SW480 (cell line): ENCODE measurements at regions not wholly inside any gene's neighbourhood (a gene's known extent, or its start where the extent isn't known, plus 50 kb on each side); places are given as distances from the start of the nearest gene placed in this dataset.

Source experiments
- DNase-seq: peaks from one replicate; pipeline ENCODE4 v3.0.0-alpha.2; 2016; ENCODE audit warnings: low spot score

DNA sequence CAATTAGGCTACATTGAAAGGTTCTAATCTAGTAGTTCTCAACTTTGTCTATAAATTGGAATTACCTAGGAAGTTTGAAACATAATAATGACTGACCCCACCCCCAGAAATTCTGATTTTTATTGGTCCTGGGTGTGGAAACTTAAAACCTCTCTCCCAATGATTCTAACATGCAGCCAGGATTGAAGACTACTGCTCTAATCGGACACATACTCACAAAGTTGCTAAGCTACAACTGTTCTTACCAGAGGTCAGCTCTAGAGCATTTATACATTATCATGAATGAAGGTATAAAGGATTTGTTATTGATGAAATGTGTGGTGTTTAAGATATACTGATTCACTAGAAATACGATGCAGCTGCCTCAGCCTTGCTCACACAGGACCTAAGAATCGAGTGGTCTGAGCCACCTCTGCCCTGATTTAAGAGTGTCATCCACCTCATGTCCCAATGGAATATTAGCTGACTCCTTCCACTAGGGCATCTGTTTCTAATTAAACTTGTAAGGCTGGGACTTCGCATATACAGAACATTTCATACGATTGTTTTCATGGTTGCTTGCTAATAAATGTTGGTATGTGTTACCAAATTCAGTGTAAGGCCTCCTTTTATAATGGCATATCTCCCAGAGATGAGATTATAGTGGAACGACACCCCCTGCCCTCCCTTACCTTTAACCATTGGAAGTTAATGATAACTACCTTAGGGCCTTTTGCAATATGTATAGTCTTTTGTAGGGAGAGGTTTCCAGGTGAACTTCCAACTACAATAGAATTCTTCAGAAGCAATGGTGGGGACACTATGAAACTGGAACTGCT lies 410.8 kb upstream of the PDE3A start:
- no peak for DNase-seq

DNA sequence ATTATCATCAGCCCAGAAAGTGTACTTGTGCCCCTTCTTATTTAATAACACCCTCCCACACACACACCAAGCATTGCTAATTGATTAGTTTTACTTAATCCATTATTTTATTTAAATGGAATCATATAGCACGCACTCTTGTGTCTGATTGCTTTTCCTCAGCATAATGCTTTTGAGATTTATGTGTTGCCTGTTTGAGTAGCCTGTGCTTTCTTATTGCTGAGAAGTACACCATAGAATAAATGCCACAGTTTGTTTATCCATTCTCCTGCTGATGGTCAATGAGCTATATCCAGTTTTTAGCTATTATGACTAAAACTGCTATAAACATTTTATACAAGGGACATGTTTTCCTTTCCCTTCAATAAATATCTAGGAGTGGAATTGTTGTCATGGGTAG lies 409.9 kb upstream of the PDE3A start:
- DNase-seq = no peak

DNA sequence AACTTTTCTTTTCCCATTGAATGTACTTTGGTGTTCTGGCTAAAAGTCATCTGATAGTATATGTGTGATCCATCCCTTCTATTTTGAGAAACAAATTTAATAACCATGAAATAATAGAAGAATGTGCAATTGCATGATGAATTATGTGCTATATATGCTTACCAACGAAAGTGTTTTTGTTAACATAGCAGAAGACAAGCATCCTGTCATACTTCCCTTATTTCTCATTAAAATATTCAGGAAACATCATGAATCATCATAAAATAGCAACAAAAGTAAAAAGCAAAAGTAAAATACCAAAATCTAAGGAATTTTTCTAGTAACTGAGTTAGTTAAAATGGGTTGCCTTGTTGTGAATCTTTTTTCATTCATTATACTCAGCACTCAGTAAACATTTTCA lies 409.0 kb upstream of the PDE3A start:
- no peak for DNase-seq

DNA sequence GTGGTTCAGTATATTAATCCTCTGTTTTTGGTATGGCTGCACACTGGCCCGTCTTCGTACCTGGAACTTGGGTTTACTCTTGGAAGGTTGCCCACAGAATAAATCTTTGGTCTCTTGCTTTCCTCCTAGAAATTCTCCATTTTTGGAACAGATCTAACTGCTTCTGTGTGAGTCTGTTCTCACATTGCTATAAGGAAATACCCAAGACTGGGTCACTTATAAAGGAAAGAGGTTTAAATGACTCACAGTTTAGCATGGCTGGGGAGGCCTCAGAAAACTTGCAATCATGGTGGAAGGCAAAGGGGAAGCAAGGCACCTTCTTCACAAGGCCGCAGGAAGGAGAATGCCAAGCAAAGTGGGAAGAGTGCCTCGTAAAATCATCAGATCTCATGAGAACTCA lies 407.8 kb upstream of the PDE3A start:
- no peak for DNase-seq

DNA sequence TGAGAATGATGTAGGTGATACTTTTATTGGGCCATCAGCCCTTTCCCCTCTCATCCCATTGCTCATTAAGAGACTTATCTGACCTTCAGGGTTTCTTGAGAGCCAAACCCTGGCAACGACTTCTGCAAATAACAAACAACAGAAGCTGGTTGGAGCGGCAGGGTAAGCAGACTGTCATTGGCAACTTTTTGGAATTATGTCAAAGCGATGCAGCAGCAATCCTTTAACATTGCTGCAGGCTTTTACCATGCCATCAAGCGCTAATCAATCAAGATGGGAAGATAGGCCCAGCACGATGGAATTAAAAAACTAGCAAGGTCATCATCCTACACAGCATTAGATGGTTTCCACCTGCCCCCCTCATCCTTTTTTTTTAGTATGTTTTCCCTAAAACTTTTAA lies 406.1 kb upstream of the PDE3A start:
- DNase-seq = no peak

DNA sequence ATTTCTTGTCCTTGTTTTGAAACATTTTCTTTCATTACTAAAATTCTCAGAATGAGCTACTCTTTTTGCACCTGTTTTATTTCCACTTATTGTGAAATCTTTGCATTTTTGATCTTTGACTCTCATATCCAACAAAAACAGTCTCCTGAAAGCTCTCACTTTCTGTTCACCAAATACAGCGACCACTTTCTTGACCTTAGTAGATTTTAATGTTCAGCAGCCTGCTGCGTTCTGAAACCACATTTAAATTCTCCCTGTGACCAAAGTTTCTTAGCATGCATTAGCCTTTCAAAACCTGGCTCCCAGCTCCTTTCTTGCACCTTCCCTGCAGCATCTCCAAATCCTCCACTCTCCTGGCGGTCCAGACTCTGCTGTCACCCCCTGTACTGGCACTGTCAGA lies 404.4 kb upstream of the PDE3A start:
- DNase-seq = no peak

DNA sequence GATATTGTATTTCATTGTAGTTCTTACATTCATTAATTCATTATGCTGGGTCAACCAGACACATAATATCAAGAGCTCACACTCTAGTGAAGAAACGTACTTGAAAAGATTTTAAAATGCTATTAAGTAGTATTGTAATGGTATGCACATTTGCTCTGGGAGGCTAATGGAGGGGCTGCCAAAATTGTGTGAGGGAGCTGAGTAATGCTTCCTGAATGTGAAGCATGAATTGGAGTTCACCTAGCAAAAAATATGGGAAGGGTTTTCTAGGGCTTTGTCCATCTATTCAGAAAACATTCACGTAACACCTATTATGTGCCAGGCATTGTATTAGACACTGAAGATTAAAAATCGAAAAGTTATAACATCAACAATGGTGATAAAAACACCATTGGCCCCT lies 403.8 kb upstream of the PDE3A start:
- DNase-seq = no peak

DNA sequence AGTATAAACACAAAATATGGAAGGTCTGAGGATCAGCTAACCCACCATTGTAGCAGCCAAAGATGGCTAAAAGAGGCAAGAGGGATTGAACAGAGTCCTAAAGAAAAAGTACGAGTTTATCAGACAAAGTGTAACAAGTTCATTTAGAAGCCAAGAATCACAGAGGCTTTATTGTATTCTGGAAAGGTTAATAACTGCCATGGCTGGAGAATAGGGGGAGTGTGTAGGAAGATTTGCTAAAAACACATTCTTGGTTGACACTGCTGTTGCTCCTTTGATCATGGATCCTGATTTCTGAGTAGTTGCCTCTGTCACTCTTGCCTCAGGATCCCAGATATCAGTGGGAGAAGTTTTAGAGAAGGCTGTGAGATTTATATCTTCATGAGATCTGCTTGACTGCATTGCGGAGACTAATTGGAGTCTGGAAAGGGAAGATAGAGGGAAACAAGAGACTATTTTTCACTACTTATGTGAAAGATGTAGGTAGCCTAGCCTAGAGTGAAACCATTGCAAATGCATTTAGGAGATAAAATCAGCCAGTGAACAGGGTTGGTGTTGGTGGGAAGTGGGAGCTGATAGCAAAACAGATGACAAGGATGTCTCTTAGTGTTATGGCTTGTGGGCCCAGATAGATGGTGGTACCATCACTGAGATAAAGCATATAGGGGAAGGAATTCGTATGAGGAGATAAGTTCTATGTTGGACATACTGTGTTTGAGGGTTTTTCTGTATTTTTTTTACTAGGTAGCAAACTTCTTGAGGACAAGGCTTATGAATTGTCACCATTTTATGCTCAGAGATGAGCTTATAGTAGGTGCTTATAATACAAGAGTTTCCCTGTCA lies 402.9 kb upstream of the PDE3A start:
- no peak for DNase-seq

DNA sequence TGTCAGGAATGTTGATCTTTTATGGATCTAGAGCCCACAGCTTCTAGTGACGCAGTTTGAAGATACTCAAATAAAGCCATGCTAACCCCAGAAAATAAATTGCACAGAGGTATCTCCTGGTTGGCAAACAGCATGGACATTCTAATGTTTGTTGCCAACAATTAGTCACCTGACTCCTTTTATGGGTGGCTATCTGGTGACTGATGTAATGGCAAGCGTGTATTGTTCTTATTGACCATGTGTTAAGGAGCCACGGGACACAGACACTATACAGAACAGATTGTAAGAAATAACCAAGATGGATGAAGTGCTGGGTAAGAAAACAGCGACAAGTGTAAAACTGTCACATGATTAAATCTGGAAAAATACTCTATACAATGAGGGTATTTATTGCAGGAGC lies 401.3 kb upstream of the PDE3A start:
- no peak for DNase-seq

DNA sequence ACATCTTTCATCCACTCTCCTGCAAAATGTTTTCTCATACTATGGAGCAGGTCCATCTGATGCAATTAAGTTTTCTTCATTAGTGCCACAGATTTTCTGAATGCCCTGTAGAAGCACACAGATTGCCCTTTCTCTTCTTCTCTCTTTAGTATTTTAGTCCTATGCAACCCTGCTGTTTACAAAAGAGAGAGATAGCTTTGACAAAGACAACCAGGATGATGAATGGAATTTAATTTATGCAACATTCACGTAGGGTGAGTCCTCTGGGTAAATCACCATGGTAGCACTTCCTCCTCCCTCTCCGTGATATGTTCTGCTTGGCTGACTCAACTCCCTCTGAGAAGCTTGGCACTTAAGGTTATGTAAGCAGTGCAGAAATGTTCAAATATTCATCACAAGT lies 400.9 kb upstream of the PDE3A start:
- peak; percentile 28 for DNase-seq

DNA sequence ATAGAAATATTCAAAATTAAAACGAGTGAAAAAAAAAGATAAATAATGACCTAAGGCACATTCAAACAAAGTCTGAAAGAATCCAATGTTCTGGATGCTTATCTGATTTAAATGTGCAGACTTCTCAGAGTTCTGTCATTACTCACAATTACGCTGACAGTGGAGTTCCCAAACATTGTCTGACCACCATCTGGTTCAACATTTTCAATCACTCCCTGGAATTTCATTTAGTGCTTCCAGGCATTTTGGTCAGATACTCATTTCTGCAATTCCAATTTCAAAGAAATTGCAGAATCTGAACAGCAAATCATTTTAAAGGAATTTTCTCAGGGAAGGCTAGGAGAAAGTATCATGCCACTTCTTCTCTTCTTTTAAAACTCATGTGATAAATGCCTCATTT lies 398.2 kb upstream of the PDE3A start:
- no peak for DNase-seq

DNA sequence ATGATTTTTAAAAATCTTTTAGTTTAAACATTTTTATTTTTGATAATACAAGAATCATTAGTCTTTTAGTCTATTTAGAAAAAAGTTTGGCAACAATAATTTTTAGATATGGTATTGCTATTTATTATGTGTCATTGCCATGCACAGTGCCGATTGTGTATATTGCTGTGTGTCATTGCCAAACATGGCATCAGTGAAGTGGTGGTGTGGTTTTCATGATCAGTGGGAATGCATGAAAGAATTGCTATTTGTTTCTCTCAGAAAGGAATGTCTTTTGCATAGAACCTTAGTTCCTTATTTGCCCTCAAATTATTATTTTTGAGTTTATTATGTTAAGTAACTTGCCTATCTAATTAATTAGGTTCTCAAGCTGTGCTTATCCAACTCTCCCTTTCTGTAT lies 397.5 kb upstream of the PDE3A start:
- DNase-seq = no peak

DNA sequence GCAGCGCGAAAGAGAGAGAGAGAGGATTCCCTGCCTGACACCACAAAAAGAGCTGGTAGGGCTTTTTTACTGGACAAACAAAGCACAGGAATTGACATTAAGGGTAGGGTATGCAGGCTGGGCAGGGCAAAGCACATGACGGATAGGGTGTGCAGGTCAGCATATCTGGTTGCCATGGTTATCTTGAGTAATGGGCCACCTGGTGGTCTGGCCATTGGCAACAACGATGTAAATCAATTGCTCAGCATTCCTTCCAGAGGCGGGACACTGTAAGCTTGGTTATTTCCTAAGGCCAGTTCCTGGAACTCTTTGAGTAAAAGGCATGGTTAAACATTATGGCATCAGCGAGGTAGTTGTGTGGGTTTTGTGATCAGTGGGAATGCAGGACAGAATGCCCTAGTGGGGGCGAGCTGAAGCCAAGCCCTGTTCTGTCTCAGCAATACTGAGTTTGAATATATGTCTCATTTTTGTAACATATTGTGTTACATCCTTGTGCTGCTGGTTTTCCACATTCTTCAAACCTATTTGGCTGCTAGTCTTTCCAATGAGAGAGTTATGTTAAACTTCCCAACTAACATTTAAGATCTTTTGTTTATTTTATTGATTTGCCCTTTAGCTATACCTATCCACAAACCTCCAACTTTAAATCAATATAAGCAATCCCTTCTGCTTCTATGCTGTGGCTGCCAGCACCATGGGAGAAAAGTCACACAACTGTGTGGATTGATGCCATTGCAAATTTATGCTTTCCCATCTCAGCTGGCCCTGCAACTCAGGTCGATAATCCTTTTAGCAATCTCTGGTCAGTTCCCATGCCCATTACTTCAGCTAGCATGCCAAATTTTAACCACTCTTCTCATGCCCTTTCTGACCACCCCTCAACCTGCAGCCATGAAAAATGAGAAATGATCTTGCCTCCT lies 396.7 kb upstream of the PDE3A start:
- peak; percentile 18 for DNase-seq

DNA sequence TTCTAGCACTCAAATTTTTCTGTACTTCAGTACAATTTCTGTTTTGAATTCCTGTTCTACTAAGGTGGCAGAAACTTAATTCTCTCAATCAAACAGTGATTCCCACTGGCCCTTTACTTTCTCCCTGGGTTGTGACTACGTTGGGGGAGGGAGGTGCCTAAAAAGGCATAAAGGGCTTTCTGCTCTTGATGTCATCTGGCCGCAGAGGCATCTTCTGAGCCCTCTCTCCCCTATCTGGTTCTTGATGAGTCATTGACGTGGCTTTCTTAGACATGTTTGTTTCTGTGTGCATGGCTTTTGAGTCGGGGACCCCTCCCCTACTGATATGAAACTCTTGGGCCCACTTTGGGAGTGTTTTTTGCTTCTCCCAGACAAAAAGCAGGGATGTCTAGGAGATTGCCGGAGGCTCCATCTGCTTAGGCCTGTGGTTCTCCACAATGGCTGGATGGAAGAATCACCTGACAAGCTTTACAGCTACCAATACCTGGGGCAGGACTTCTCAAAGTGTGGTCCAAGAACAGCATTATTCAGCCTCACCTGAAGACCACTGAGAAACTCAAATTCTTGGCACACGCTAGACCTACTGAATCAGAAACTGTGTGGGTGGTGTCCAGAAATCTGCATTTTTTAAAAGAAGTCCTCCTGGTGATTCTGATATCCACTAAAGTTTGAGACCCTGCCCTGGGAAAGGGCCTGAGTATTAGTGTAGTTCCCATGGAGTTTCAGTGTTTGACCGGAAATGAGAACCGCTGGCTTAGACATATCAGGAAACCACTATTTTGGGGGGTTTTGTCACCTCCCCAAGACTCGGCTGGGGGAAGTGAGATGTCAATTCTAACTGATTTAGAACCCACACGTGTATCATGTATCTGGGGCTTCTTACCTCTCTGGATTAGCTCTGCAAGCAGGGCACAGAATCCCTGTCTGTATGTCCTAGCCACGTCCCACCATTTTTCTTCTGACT lies 395.7 kb upstream of the PDE3A start:
- no peak for DNase-seq

DNA sequence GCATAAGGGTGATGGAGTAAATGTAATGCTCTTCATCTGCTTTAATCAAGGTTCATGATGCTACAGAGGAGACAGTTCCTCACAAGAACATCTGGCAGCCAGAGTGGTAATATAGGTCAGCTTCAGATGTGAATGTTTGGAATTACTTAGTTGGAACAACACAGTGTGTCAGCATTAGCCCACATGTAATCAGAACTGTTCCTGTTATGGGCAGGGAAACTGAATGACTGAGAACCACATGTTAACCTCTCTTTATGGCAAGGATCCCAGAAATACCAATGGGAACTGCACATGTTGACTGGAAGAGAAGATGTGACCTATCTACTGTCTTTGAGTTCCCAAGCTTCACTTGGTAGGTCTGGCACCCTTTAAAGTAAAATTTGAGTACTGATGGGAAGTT lies 390.1 kb upstream of the PDE3A start:
- no peak for DNase-seq

DNA sequence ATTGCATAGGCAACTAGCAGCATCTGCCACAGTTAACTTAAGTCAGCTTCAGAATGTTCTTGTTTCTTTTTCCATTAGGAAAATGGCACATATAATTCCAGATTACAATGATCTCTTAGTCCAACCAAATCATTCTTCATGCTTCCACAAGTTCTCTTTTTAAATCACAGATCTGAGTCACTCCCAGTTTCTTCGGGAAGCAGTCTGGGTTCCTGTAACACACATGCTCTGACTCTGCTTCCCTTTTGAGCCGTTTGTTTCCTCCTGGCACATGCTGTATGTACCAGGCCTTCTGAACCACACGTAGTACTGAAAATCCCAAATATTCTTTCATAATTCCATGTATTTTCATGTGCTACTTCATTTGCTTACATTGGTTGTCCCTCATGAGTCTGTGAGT lies 388.8 kb upstream of the PDE3A start:
- no peak for DNase-seq

DNA sequence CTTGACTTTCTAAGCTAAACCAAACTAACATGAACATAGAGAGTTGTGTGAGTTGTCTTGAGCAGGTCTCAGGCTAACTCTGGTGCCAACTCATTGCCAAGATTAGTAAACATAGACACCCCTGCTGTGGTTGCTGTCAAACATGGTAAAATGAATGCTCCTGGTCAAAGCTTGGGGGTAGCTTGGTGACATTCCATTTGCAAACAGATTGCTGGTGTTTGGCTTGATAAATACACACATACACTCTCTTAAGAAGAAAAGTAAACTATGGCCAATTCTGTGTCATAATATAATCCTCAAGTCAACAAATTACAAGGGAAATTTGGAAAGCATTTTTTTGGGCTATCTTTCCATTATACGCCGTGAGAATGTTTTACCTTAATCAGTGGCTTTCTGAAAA lies 386.4 kb upstream of the PDE3A start:
- DNase-seq = no peak

DNA sequence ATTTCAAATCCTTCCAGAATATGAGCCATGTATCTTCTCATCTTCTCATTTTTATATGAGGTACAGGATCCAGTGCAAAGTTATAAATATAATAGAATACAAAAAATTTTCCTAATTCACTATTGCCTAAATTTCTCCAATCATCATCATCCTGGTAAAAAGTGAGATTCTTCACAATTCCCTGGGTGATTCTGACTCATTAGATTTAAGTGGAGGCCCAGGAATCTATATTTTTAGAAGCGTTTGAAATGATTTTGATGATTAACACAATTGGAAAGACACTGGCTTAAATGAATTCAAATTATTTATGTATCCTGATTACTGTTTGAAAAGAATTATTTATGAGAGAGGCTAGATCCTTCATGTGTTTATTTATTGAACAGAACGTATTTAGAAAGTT lies 380.3 kb upstream of the PDE3A start:
- DNase-seq = no peak

DNA sequence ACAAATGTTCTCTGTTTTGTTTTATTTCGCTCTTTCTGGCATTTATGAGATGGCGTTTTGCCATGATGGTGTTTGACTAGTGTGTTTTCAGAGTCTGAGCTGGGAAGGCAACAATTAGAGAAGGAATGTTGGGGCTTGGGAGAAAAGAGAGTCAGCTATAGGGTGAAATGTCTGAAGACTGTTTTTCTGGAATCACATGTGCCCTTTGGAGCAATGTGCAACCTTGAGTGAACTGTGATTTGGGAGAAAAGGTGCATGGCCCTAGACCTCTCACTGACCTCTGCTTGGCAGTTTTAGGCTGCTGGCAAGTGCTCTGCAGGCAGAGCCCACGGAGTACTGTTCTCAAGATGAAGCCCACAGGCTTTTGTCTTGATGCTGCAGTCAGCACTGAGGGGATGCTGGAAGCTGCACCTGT lies 379.9 kb upstream of the PDE3A start:
- DNase-seq = no peak

DNA sequence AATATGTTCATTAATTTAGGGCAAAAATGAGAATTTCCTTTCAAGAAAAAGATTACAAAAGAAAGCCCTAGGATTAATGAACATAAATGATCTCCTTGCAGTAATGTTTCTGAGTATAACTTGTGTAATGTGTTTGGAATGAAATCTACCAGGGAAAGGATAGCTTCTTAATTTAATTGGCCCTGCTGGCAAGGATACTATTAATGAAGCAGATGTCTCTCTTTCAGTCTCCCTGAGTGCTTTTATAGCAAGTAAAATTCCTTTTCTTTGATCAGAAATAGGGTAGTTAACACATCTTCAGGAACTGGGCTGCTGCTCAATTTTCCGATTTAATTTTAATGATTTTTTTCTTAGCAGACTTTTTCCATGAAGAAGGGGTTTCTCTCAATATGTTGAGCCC lies 379.4 kb upstream of the PDE3A start:
- no peak for DNase-seq

DNA sequence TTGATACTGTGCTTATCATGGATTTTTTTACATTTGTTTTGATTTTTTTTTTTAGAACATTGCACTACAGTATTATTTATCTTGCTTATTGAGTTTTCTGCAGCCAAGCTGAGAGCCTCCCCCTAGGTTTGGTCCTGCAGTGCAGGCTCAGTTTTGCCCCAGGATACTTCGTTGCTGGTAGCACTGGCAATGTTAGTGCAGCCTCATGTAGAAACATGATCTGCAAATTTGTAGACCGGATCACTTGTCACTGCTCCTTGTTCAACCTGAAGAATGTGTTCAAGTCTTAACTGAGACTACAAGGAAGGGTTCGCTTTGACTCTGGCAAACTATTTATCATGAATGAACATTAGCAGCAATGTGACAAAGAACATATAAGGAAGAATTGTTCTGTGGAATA lies 377.2 kb upstream of the PDE3A start:
- no peak for DNase-seq
